ENCODE measurements at regions not wholly inside any gene's neighbourhood (a gene's known extent, or its start where the extent isn't known, plus 50 kb on each side); places are given as distances from the start of the nearest gene placed in this dataset.

DNA sequence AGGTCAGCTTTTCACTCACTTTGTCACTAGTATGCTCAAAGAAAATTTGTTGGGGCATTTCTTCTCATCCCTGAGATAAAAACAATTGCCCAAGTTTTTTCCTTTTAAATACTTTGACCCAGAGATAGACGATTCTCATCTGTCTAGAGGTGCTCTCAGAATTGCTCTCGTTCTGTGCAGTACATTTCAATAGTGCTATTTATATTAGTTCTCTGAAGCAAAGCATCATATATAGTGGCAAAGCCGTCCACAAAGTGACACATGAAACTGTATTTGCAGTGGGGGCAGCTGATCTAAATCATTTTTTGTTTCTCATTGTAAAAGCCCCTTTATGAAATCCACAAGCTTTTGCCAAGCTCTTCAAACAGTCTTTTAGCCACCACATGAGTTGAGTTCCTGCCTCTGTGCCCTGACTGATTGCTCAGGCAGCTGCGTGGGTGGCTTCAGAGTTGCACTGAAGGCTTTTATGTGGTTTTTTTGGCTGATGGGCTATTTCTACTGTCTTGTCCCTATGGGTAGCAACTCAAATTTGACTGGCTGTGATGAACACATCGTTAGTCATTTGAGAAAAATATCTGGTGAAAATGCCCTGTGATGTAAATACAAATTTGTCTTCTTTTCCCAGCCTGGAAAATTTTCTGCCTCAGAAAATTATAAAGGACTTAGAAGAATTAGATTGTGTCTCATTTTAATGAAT lies 119.1 kb upstream of the OTUD4 start:
- no peaks in the 10 kb centered on the region for H3K9me3 ChIP-seq
- intact Hi-C loops (cut with DNase I; ENCODE audit: low total_unique reads): no loop called here
- no peaks in the 10 kb centered on the region for H3K4me1 ChIP-seq
- H3K27ac ChIP-seq: no peak overlapping the region
- TF ChIP-seq, protein P1, sequence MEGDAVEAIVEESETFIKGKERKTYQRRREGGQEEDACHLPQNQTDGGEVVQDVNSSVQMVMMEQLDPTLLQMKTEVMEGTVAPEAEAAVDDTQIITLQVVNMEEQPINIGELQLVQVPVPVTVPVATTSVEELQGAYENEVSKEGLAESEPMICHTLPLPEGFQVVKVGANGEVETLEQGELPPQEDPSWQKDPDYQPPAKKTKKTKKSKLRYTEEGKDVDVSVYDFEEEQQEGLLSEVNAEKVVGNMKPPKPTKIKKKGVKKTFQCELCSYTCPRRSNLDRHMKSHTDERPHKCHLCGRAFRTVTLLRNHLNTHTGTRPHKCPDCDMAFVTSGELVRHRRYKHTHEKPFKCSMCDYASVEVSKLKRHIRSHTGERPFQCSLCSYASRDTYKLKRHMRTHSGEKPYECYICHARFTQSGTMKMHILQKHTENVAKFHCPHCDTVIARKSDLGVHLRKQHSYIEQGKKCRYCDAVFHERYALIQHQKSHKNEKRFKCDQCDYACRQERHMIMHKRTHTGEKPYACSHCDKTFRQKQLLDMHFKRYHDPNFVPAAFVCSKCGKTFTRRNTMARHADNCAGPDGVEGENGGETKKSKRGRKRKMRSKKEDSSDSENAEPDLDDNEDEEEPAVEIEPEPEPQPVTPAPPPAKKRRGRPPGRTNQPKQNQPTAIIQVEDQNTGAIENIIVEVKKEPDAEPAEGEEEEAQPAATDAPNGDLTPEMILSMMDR (IDR thresholded peaks at IDR 0.05): no peak
- no peak for TF ChIP-seq POLR2A (IDR thresholded peaks at IDR 0.05)
- DNase-seq: no peak
- WGBS, 2 donors: 63 to 77% methylated on average over 5 of the region's 5 CpGs
- no peaks in the 10 kb centered on the region for H3K27me3 ChIP-seq
- H3K4me3 ChIP-seq: no peak overlapping the region
- H3K36me3 ChIP-seq (ENCODE audit: low read depth, missing control alignments): no peaks in the 10 kb centered on the region

DNA sequence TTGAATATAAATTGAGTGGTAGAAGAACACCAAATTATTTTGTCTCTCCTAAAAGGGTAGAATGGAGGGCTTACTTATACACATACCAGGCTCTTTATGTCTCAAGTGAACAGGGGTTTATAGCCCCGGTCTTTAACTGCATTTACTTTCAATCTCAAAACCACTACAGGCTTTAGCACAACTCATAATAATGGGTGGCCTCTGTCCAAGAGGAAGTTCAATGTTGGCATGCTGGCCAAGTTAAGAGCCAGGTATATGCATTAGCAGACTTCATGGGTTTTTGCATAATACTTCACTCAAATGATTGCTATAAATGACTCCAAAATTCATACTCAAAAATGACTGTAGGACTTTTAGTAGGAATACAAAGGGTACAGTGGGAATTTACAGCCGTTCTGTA lies 118.5 kb upstream of the OTUD4 start:
- TF ChIP-seq POLR2A (IDR thresholded peaks at IDR 0.05): no peak
- TF ChIP-seq, protein P1 (IDR thresholded peaks at IDR 0.05): no peak

DNA sequence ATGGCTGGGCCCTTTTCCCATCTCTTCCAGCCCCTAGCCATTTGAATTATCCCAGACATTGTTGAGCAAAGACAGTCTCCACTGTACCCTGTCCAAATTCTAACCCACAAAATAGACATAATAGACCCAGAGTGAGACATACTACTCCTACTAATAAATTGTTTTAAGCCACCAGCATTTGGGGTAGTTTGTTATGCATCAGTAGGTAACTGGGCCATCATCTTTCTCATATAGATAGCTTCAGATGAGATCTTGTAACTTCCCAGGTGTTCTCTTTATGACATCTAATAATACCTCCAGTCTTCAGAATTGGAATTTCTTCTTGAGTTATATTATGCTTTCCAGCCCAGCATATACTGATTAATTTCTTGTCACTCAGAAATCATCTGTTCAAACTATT lies 117.2 kb upstream of the OTUD4 start:
- Histone ChIP-seq H3K27me3 (no peaks in the 10 kb centered on the region), H3K36me3 (ENCODE audit: low read depth, missing control alignments) (no peaks in the 10 kb centered on the region), H3K4me3 (no peak overlapping the region), H3K9me3 (no peaks in the 10 kb centered on the region), H3K4me1 (no peaks in the 10 kb centered on the region), H3K27ac (no peak overlapping the region)
- DNase-seq: no peak
- intact Hi-C loops (cut with DNase I; ENCODE audit: low total_unique reads): no loop called here
- TF ChIP-seq, protein P1 (IDR thresholded peaks at IDR 0.05): no peak
- TF ChIP-seq POLR2A (IDR thresholded peaks at IDR 0.05): no peak

More for the DNA sequence above, 118.5 kb upstream of the OTUD4 start:
- no peak overlapping the region for H3K4me3 ChIP-seq
- WGBS, 2 donors: 71 to 81% methylated on average over 2 of the region's 2 CpGs
- intact Hi-C loops (cut with DNase I; ENCODE audit: low total_unique reads): no loop called here
- no peaks in the 10 kb centered on the region for H3K36me3 ChIP-seq (ENCODE audit: low read depth, missing control alignments)
- H3K27me3 ChIP-seq: no peaks in the 10 kb centered on the region
- H3K27ac ChIP-seq: no peak overlapping the region
- no peak for DNase-seq
- no peaks in the 10 kb centered on the region for H3K9me3 ChIP-seq
- H3K4me1 ChIP-seq: no peaks in the 10 kb centered on the region

DNA sequence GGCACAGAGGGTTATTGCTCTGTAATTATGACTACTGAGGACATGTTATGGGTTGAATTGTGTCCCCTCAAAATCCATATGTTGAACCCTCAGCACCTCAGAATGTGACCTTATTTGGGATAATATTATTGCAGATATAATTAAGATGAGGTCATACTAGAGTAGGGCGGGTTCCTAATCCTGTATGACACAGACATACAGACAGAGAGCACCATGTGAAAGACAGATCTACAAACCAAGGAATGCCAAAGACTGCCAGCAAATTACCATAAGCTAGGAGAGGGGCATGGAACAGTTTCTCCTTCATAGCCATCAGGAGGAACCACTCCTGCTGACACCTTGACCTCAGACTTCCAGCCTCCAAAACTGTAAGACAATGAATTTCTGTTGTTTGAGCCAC lies 115.2 kb upstream of the OTUD4 start:
- Histone ChIP-seq H3K36me3 (ENCODE audit: low read depth, missing control alignments) (no peaks in the 10 kb centered on the region), H3K4me3 (no peak overlapping the region), H3K27me3 (no peaks in the 10 kb centered on the region), H3K9me3 (no peaks in the 10 kb centered on the region), H3K27ac (no peak overlapping the region), H3K4me1 (no peaks in the 10 kb centered on the region)
- 82 to 88% methylated on average over 1 of the region's 1 CpG for WGBS, 2 donors
- no peak for DNase-seq
- no peak for TF ChIP-seq POLR2A (IDR thresholded peaks at IDR 0.05)
- TF ChIP-seq, protein P1 (IDR thresholded peaks at IDR 0.05): no peak
- intact Hi-C loops (cut with DNase I; ENCODE audit: low total_unique reads): no loop called here

DNA sequence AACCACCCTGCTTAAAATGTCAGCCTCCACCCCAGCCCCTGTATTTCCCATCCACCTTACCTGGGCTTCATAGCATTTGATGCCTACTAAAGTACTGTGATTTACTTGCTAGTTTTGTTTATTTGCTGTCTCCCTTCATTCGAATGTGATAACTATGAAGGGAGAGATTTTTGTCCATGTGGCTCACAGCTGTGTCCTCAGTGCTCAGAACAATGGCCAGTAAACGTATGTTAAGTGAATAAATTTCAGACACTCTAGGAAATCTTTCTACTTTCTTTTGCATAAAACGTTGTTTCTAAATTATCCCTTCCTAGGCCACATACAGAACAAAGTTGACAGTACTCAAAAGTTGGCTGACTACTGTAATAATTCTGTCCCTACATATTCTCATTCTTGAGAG lies 114.7 kb upstream of the OTUD4 start:
- no peak overlapping the region for H3K27ac ChIP-seq
- intact Hi-C loops (cut with DNase I; ENCODE audit: low total_unique reads): no loop called here
- H3K27me3 ChIP-seq: no peaks in the 10 kb centered on the region
- no peak for DNase-seq
- no peak for TF ChIP-seq POLR2A (IDR thresholded peaks at IDR 0.05)
- TF ChIP-seq, protein P1 (IDR thresholded peaks at IDR 0.05): no peak
- H3K4me3 ChIP-seq: no peak overlapping the region
- 63 to 70% methylated on average over 3 of the region's 3 CpGs for WGBS, 2 donors
- no peaks in the 10 kb centered on the region for H3K4me1 ChIP-seq
- no peaks in the 10 kb centered on the region for H3K36me3 ChIP-seq (ENCODE audit: low read depth, missing control alignments)
- H3K9me3 ChIP-seq: no peaks in the 10 kb centered on the region
